Common myeloid progenitor, CD34-positive (primary cell): ENCODE measurements at regions not wholly inside any gene's neighbourhood (a gene's known extent, or its start where the extent isn't known, plus 50 kb on each side); places are given as distances from the start of the nearest gene placed in this dataset.

Experiments used
- CTCF ChIA-PET: fragments of 350-600 bp; sonication (Branson Sonifier 250); formaldehyde crosslinking; loops from one replicate; lab custom pipeline; 2021; ENCODE audit warnings: antibody characterized with exemption; lab: Charles Lee
- POLR2A ChIA-PET: fragments of 350-600 bp; sonication (Branson Sonifier 250); formaldehyde crosslinking; loops from one replicate; lab custom pipeline; 2021; ENCODE audit warnings: antibody characterized with exemption; lab: Charles Lee
- DNase-seq, 3 donors: peaks; one replicate each; pipeline versions ENCODE4 v3.0.0 to v3.0.0-alpha.2; 2013
- H3K27ac ChIP-seq, 2 experiments: 1 replicate in 1 of 2; 2 replicates in 1 of 2; pipeline ENCODE4 v1.7.0; 2013; ENCODE audit warnings: inconsistent platforms in 2 of 2, low read length in 2 of 2, mild to moderate bottlenecking in 2 of 2, low read depth in 1 of 2, moderate library complexity in 1 of 2; ENCODE audit not compliant: severe bottlenecking in 2 of 2, insufficient read depth in 1 of 2, poor library complexity in 1 of 2
- H3K27me3 ChIP-seq, 5 experiments: replicated peaks in 2 of 5; 1 replicate in 3 of 5; 2 replicates in 2 of 5; pipeline versions ENCODE4 v1.6.1 to v1.7.0; 2013; ENCODE audit warnings: low read length in 4 of 5, mild to moderate bottlenecking in 2 of 5, moderate library complexity in 2 of 5, inconsistent platforms in 1 of 5; ENCODE audit not compliant: insufficient read depth in 5 of 5, control insufficient read depth in 4 of 5
- H3K36me3 ChIP-seq, 4 experiments: 1 replicate in 2 of 4; 2 replicates in 2 of 4; pipeline versions ENCODE4 v1.6.1 to v1.7.0; 2013; ENCODE audit warnings: low read length in 3 of 4, control low read depth in 1 of 4, mild to moderate bottlenecking in 1 of 4; ENCODE audit not compliant: control insufficient read depth in 4 of 4, insufficient read depth in 4 of 4
- H3K4me1 ChIP-seq, 4 experiments: 1 replicate in 3 of 4; 2 replicates in 1 of 4; pipeline versions ENCODE4 v1.6.1 to v1.7.1; 2013; ENCODE audit warnings: low read length in 3 of 4, mild to moderate bottlenecking in 3 of 4, control low read depth in 1 of 4, inconsistent platforms in 1 of 4, moderate library complexity in 1 of 4; ENCODE audit not compliant: control insufficient read depth in 4 of 4, insufficient read depth in 4 of 4; ENCODE audit errors: control extremely low read depth in 1 of 4
- H3K4me3 ChIP-seq, 7 experiments: 1 replicate in 4 of 7; 2 replicates in 3 of 7; pipeline versions ENCODE4 v1.5.1 to v1.7.0; 2013; ENCODE audit warnings: mild to moderate bottlenecking in 7 of 7, low read length in 6 of 7, moderate library complexity in 6 of 7, inconsistent platforms in 2 of 7, low read depth in 2 of 7, control low read depth in 1 of 7; ENCODE audit not compliant: insufficient read depth in 4 of 7, control insufficient read depth in 1 of 7; ENCODE audit errors: extremely low read depth in 1 of 7
- H3K9me3 ChIP-seq, 5 experiments: 1 replicate in 4 of 5; 2 replicates in 1 of 5; pipeline versions ENCODE4 v1.6.1 to v1.7.1; 2013; ENCODE audit warnings: low read length in 4 of 5, mild to moderate bottlenecking in 2 of 5, inconsistent platforms in 1 of 5, low read depth in 1 of 5, moderate library complexity in 1 of 5; ENCODE audit not compliant: control insufficient read depth in 4 of 5, insufficient read depth in 2 of 5; ENCODE audit errors: control extremely low read depth in 1 of 5
- WGBS: methylation state at CpG from one replicate; pipeline ENCODE4 v1.1.5; 2013; ENCODE audit not compliant: insufficient coverage; 5-methylcytosine and 5-hydroxymethylcytosine counted together

- no peak for DNase-seq
- Histone ChIP-seq H3K4me1 (no peaks in the 10 kb centered on the region), H3K4me3 (no peak overlapping the region), H3K27me3 (no peaks in the 10 kb centered on the region), H3K9me3 (no peaks in the 10 kb centered on the region), H3K27ac (no peak overlapping the region), H3K36me3 (no peaks in the 10 kb centered on the region)
- WGBS: 83% methylated on average over 3 of the region's 3 CpGs
- ChIA-PET CTCF (interaction anchor here (0.7 kb wide), 1 partner anchor 26 kb away, joined by 3 read pairs; no protein-coding TSS in a partner anchor), POLR2A (no interaction called here)
Observed at GRCh38 chr3:178048768-178049167, 487.5 kb upstream of the KCNMB2 start.

- Histone ChIP-seq H3K4me3 (no peak overlapping the region), H3K9me3 (no peaks in the 10 kb centered on the region), H3K4me1 (no peaks in the 10 kb centered on the region), H3K27ac (no peak overlapping the region), H3K36me3 (no peaks in the 10 kb centered on the region), H3K27me3 (no peaks in the 10 kb centered on the region)
- 93% methylated on average over 3 of the region's 3 CpGs for WGBS
- ChIA-PET POLR2A (no interaction called here), CTCF (no interaction called here)
- no peak for DNase-seq
Observed at GRCh38 chr3:178054471-178054870, 481.8 kb upstream of the KCNMB2 start.

DNA sequence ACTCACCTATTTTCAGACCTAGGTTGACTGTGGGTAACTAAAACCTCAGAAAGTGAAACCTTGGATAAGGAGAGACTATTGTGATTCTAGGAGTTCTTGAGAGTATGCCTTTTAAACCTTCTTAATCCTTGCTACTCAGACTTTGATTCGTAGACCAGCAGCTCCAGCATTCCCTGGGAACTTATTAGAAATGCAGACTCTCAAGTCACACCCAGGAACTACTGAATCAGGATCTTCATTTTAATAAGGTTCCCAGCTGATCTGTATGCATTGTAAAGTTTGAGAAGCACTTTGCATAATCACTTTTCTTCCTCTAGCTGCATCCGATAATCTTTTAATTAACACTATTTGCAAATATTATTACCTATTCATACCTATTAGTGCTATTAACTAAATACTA, 480.3 kb upstream of the KCNMB2 start:
- ChIA-PET POLR2A (no interaction called here), CTCF (no interaction called here)

DNA sequence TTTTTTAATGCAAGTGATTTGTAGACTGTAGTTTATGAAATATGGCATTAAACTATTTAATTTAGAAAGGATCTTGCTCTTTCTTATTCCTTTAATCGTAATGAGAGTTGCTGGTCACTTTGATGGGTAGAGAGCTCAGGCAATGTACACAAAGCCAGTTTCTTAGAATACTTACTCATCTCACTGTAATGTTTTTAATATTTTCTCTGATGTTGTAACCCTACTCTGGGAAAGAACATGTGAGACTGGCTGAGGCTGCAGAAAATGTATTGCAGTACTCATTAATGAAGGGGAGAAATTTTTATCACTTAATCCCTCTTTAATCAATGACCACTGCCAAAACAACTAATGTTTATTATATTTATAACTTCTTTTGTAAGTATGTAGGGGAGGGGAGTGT, 479.4 kb upstream of the KCNMB2 start:
- Histone ChIP-seq H3K4me3 (no peak overlapping the region), H3K27me3 (no peaks in the 10 kb centered on the region), H3K27ac (no peak overlapping the region), H3K4me1 (no peaks in the 10 kb centered on the region), H3K9me3 (no peaks in the 10 kb centered on the region), H3K36me3 (no peaks in the 10 kb centered on the region)
- DNase-seq: no peak
- POLR2A ChIA-PET: interaction anchor here (1.2 kb wide), 1 partner anchor 24 kb away, joined by 3 read pairs; no protein-coding TSS in a partner anchor
- no CpG with 5 or more reads among the region's 1 CpG for WGBS
- CTCF ChIA-PET: no interaction called here

More for the DNA sequence above, 480.3 kb upstream of the KCNMB2 start:
- no peaks in the 10 kb centered on the region for H3K27me3 ChIP-seq
- H3K36me3 ChIP-seq: no peaks in the 10 kb centered on the region
- H3K4me1 ChIP-seq: no peaks in the 10 kb centered on the region
- no peak overlapping the region for H3K4me3 ChIP-seq
- no peak for DNase-seq
- no peaks in the 10 kb centered on the region for H3K9me3 ChIP-seq
- 83% methylated on average over 1 of the region's 2 CpGs for WGBS
- no peak overlapping the region for H3K27ac ChIP-seq

GRCh38 chr3:178058629-178059028, 477.6 kb upstream of the KCNMB2 start:
- no peak overlapping the region for H3K27ac ChIP-seq
- no peaks in the 10 kb centered on the region for H3K9me3 ChIP-seq
- no peaks in the 10 kb centered on the region for H3K27me3 ChIP-seq
- H3K36me3 ChIP-seq: no peaks in the 10 kb centered on the region
- DNase-seq: no peak
- ChIA-PET CTCF (no interaction called here), POLR2A (no interaction called here)
- H3K4me1 ChIP-seq: peaks cover 0 to 3% (median 0%) of the 10 kb centered on the region in 4 experiments
- 95% methylated on average over 3 of the region's 6 CpGs for WGBS
- no peak overlapping the region for H3K4me3 ChIP-seq

- H3K27me3 ChIP-seq: no peaks in the 10 kb centered on the region
- H3K4me3 ChIP-seq: no peak overlapping the region
- peaks cover 0 to 3% (median 0%) of the 10 kb centered on the region in 4 experiments for H3K4me1 ChIP-seq
- H3K36me3 ChIP-seq: no peaks in the 10 kb centered on the region
- no peak for DNase-seq
- ChIA-PET POLR2A (no interaction called here), CTCF (no interaction called here)
- H3K27ac ChIP-seq: no peak overlapping the region
- H3K9me3 ChIP-seq: no peaks in the 10 kb centered on the region
Observed at GRCh38 chr3:178059119-178059518, 477.1 kb upstream of the KCNMB2 start.

DNA sequence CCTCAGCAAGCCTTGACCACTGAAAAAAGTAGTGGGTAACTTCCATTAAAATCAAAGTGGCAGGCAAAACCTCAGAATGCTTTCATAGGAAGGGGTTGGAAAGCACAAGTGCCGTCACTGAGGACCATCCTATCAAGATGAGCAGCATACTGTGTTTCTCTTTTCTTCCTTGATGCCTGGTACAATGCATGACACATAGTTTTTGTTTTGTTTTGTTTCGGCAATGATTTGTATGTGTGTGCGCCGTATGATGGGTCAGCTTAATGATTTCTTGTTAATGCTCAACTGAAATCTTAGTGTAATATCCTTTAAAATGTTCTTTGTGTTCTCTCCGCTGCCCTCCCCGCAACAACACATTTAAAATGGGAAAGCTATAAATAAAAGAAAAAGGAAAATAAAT, 476.4 kb upstream of the KCNMB2 start:
- 100% methylated on average over 1 of the region's 6 CpGs for WGBS
- H3K36me3 ChIP-seq: no peaks in the 10 kb centered on the region
- CTCF ChIA-PET: no interaction called here
- peaks cover 0 to 3% (median 0%) of the 10 kb centered on the region in 4 experiments for H3K4me1 ChIP-seq
- H3K4me3 ChIP-seq: no peak overlapping the region
- no peaks in the 10 kb centered on the region for H3K27me3 ChIP-seq
- H3K9me3 ChIP-seq: no peaks in the 10 kb centered on the region
- no peak overlapping the region for H3K27ac ChIP-seq
- DNase-seq: no peak
- POLR2A ChIA-PET: no interaction called here
